Neuron (in vitro differentiated cells): ENCODE measurements at regions not wholly inside any gene's neighbourhood (a gene's known extent, or its start where the extent isn't known, plus 50 kb on each side); places are given as distances from the start of the nearest gene placed in this dataset.

Experiments
- H2AFZ ChIP-seq: one replicate; pipeline ENCODE4 v1.6.1; 2013; ENCODE audit warnings: low read depth, mild to moderate bottlenecking, inconsistent platforms, low read length, moderate library complexity
- H3K27me3 ChIP-seq: one replicate; pipeline ENCODE4 v1.6.1; 2013; ENCODE audit warnings: low read length; ENCODE audit not compliant: insufficient read depth
- H3K36me3 ChIP-seq: one replicate; pipeline ENCODE4 v1.6.1; 2013; ENCODE audit warnings: low read length; ENCODE audit not compliant: insufficient read depth
- H3K4me1 ChIP-seq: one replicate; pipeline ENCODE4 v1.6.1; 2013; ENCODE audit warnings: low read length; ENCODE audit not compliant: insufficient read depth
- H3K4me3 ChIP-seq: 2 replicates; pipeline ENCODE4 v1.5.1; 2013; ENCODE audit warnings: mild to moderate bottlenecking, low read length, moderate library complexity
- H3K9me3 ChIP-seq: one replicate; pipeline ENCODE4 v1.6.1; 2013; ENCODE audit warnings: low read length

DNA sequence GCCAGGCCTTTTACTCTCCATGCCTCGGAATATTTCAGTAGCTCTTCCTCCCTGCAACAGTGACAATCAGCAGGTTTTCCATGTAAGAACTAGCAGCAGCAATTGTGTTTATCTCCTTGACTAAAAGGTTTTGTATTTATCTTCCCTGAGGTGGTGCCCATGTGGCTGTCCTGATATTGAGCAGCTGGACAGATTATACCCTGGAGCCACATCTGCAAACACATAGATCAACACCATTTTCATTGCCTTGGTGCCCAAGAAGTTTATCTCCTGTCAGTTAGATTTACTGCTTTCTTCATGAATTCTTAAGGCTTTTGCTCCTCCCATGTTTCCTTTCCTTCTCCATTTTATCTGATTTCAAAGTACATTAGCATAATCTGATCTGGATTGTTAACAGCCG is 378.4 kb downstream of the SPATA31D1 start:
- no peak overlapping the region for H2AFZ ChIP-seq
- H3K4me1 ChIP-seq, result peaks cover 6% of the 10 kb centered on the region
- H3K27me3 ChIP-seq, result no peaks in the 10 kb centered on the region
- no peak overlapping the region for H3K4me3 ChIP-seq
- no peaks in the 10 kb centered on the region for H3K9me3 ChIP-seq
- no peaks in the 10 kb centered on the region for H3K36me3 ChIP-seq

DNA sequence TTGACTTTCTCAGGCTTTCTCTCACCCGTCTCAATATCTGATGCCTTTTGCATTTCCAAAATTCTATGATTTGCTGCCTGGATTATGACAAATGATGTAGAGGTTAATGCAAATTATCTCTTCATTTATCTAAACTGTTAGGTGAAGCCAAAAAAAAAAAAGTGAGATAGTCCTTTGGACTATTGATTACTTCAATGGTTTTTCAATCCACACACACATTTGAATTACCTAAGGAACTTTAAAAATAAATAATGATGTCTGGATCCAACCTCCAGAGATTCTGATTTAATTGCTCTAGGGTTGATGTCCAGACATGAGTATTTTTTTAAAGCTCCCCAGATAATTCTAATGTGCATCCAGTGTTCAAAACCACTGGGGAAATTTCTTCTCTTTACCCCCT is 379.4 kb downstream of the SPATA31D1 start:
- no peaks in the 10 kb centered on the region for H3K4me1 ChIP-seq
- no peak overlapping the region for H3K4me3 ChIP-seq
- no peaks in the 10 kb centered on the region for H3K36me3 ChIP-seq
- no peak overlapping the region for H2AFZ ChIP-seq
- H3K9me3 ChIP-seq, result no peaks in the 10 kb centered on the region
- H3K27me3 ChIP-seq, result no peaks in the 10 kb centered on the region

DNA sequence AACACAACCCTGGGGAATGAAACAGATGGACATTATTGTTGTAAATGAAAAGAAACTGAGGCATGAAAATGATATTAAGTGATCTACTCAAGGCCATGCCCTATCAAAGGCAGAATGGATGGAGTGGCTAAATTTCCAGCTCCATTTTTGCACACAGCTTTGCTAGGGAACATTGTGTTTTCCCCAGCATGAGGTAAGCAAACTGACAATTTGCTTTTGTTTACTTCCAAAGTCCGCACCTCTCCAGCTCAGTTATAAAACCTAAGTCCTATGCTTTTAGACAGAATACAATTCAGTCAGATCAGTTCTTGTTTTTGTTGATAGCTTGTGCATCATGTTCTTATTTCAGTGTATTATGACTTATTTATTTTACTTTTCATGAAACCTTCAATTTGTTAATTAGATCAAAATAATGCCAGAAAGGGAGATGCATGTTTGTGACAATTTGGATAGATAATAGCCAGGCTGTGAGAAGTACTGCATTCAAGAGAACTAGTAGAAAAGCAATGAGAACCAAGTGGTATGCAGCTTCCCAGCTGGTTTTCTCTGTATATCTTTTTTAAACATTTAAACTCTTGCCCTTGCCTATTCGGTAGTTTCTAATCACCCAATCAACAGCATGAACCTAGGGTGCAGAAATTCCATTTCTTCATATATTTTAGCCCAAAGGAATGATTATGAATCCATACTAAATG is 380.8 kb downstream of the SPATA31D1 start:
- H3K9me3 ChIP-seq, result no peaks in the 10 kb centered on the region
- H3K27me3 ChIP-seq, result no peaks in the 10 kb centered on the region

DNA sequence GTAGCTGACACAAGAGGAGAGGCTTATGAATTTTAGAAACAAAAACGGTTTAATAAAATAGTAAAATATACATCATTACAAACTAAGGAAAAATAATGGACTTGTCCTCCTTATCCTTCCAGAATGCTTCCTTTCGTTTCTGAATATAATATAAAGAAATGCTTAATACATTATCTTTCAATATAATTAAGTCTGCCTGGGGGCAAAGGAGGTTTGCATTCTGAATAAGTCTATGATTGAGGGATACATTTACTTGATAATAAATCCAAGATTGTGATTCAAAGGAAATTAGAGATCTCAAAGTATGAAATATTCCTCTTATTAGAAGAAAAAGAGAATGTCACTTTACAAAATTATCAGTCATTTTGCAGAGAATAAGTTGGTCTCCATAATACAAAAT is 386.5 kb downstream of the SPATA31D1 start:
- H3K36me3 ChIP-seq, result no peaks in the 10 kb centered on the region
- no peak overlapping the region for H3K4me3 ChIP-seq
- no peaks in the 10 kb centered on the region for H3K9me3 ChIP-seq
- no peaks in the 10 kb centered on the region for H3K4me1 ChIP-seq
- no peak overlapping the region for H2AFZ ChIP-seq
- no peaks in the 10 kb centered on the region for H3K27me3 ChIP-seq

More for the DNA sequence above, 380.8 kb downstream of the SPATA31D1 start:
- Histone ChIP-seq H3K36me3 (no peaks in the 10 kb centered on the region), H3K4me3 (no peak overlapping the region), H2AFZ (no peak overlapping the region), H3K4me1 (no peaks in the 10 kb centered on the region)

DNA sequence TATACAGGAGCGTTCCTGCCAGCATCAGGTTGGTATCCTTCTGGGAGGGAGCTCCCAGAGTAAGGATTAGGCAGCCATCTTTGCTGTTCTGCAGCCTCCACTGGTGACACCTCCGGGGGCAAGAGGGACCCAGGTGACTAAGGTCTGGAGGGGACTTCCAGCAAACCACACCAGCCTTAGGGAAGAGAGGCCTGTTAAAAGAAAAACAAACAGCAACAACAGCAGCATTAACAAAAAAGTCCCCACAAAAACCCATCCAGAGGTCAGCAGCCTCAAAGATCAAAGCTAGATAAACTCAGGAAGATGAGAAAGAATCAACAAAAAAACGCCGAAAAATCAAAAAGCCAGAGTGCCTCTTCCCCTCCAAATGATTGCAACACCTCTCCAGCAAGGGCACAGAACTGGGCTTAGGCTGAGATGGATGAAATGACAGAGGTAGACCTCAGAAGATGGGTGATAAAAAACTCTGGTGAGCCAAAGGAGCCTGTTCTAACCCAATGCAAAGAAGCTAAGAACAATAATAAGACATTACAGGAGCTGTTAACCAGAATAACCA is 388.2 kb downstream of the SPATA31D1 start:
- no peak overlapping the region for H3K4me3 ChIP-seq
- H3K9me3 ChIP-seq, result no peaks in the 10 kb centered on the region
- no peaks in the 10 kb centered on the region for H3K36me3 ChIP-seq
- no peaks in the 10 kb centered on the region for H3K27me3 ChIP-seq
- H2AFZ ChIP-seq, result no peak overlapping the region
- H3K4me1 ChIP-seq, result no peaks in the 10 kb centered on the region

DNA sequence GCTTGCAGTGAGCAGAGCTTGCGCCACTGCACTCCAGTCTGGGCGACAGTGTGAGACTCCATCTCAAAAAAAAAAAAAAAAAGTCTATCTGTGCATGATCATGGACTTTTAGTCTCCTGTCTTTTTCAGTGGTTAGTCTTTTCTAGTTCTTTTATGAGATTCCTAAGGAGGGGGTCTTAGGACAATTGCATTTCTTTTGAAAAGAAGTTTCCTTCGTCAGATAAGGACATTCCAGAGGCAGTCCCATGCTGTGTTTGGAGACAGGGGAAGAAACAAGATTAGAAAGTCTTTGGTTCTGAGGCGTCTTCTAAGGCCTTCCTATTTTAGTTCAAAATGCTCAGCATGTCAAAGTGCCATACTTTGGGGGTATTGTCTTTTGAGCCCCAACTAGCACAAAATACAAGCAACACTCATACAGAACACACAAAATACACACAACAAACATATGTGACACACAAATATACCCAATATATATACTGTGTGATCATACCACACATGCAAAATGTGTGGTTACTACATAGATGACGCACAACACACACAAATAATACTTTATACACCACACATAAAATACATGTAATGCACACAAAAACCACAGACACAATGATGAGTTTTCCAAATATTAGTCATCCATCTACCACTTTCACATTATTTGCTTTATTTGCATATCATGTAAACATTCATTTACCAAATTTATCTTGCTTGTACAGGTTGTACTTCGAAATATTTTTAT is 394.5 kb downstream of the SPATA31D1 start:
- Histone ChIP-seq H3K9me3 (no peaks in the 10 kb centered on the region), H3K27me3 (no peaks in the 10 kb centered on the region), H2AFZ (no peak overlapping the region), H3K36me3 (no peaks in the 10 kb centered on the region), H3K4me1 (peaks cover 2% of the 10 kb centered on the region), H3K4me3 (no peak overlapping the region)

DNA sequence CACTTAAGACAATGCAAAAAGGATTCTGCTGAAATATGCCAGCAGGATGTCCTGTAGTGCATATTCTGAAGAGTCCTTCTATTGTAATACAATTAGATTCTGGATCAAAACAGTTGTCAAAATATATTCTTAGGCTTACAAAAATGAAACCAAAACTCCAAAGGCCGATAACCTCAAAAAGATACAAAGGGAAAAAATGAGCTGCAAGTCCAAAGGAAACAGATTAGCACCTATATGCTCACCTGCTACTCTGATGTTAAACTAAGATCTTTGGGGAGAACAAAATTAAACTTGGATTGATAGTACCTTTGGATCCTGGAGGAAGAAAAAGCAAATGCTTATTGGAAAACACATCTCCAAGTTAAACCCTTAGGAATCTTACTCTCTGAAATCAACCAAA is 397.1 kb downstream of the SPATA31D1 start:
- Histone ChIP-seq H2AFZ (no peak overlapping the region), H3K9me3 (no peaks in the 10 kb centered on the region), H3K27me3 (no peaks in the 10 kb centered on the region), H3K36me3 (no peaks in the 10 kb centered on the region), H3K4me3 (no peak overlapping the region), H3K4me1 (peaks cover 2% of the 10 kb centered on the region)

DNA sequence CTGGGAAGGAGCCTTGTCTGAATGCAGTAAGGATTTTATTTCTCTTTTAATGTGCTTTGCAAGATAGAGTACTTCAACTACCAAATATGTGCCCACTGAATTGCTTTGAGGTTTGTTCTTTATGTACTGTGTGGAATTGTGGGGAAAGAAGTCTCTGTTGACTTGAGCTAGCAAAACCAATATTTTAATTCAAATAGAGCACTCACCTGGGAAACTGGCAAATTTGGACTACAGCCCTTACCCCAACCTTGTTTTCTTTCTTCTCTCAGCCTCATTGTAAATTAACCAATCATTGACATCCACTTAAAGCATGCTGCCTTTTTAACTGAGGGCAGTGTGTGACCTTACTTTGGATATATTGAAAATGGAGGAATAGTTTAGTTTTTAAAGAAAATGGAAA is 409.0 kb downstream of the SPATA31D1 start:
- H2AFZ ChIP-seq, result no peak overlapping the region

DNA sequence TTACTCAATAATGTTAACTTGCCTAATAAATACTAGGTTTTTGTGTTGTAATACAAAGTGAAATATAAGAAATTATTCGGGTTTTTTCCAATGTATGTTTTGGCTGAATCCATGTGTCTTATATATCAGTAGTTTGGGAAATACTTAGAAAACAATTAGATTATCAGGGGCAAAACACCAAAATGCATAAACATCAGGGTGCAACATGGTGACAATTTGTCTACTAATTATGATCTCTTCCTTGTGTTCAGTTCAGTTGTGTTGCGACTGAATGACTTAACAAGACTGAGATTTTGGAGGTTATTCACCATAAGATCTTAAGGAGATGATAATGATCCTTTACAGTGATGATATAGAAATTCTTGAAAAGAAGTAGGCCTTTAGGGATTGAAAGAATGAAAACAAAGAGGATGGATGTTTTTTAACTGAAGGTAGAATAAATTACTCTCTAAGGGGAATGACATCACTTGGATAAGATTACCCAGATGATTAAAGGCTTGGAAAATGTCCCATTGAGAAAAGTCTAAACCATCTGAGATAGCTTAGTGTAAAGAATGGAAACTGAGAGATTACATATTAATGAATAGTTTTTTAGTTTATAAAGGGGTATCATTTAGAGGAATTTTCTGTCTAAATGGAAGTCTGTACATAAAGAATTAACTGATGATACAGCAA is 415.8 kb downstream of the SPATA31D1 start:
- Histone ChIP-seq H3K9me3 (no peaks in the 10 kb centered on the region), H3K4me3 (no peak overlapping the region), H3K4me1 (no peaks in the 10 kb centered on the region), H3K36me3 (no peaks in the 10 kb centered on the region), H3K27me3 (no peaks in the 10 kb centered on the region), H2AFZ (no peak overlapping the region)

More for the DNA sequence above, 409.0 kb downstream of the SPATA31D1 start:
- no peaks in the 10 kb centered on the region for H3K36me3 ChIP-seq
- H3K9me3 ChIP-seq, result no peaks in the 10 kb centered on the region
- H3K27me3 ChIP-seq, result no peaks in the 10 kb centered on the region
- H3K4me3 ChIP-seq, result no peak overlapping the region
- H3K4me1 ChIP-seq, result no peaks in the 10 kb centered on the region

DNA sequence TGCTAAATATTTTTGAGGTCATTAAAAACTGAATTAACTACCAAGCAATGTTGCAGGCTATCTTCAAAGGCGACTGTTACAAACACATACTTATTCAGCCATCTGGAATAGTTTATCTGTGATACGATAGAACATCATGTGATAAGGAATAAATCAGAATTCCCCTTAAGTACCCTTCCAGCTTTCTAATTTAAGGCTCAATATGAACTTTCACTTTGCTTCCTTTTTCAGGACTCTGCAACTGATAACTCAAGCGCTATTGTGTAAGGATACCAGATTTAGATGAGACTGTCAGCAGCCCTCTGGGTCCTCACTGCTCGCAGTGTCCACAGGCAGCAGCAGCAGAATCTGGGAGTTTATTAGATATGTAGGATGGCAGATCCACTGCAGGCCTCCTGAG is 416.3 kb downstream of the SPATA31D1 start:
- Histone ChIP-seq H3K4me3 (no peak overlapping the region), H3K9me3 (no peaks in the 10 kb centered on the region), H2AFZ (no peak overlapping the region), H3K36me3 (no peaks in the 10 kb centered on the region), H3K27me3 (no peaks in the 10 kb centered on the region), H3K4me1 (no peaks in the 10 kb centered on the region)

DNA sequence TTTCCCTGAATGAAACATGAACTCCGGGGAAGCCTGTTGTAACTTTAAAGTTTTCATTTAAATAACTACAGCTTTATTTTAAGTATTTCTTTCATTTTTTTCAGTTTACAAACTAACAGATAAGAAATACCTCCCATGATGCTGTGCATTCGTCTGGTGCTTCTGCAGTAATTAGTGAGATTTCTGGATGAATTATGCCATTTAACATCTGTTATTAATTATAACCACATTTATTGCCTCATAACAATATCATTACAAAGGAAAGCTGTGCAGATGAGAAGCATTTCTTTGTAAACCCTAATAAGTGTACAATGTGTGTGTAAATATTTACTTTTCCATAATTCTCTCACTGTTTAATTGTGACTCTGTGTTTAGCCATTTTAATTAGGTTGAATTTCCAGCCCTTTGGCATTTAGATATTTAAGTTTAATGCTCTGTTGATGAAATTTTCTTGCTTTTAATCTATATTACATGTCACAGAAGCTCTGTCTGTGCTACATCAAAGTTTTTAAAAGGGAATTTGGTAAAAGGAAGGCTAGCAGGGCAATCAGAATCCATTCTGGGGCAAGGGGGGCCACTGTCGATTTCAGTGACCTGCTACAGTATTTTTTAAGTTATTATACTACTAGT is 418.0 kb downstream of the SPATA31D1 start:
- no peak overlapping the region for H3K4me3 ChIP-seq
- H2AFZ ChIP-seq, result no peak overlapping the region
- H3K9me3 ChIP-seq, result no peaks in the 10 kb centered on the region
- H3K36me3 ChIP-seq, result no peaks in the 10 kb centered on the region
- no peaks in the 10 kb centered on the region for H3K4me1 ChIP-seq
- no peaks in the 10 kb centered on the region for H3K27me3 ChIP-seq

DNA sequence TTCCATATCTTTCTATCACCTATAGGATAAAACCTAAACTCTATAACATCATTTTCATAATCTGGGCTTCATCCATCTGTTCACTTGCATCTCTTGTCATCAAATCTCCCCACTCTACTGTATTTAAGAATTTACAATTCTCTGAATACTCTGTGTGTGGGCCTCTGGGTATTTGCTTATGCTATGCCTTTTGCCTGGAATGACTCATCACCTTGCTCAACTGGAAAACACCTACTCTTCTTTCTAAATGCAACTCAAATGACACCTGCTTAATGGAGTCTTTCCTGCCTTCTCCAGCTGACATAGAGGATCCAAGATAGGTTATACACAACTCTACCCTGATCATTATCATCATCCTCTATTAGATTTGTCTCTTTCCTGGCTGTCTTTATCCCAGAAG is 421.7 kb downstream of the SPATA31D1 start:
- H3K9me3 ChIP-seq, result no peaks in the 10 kb centered on the region
- no peak overlapping the region for H2AFZ ChIP-seq
- H3K36me3 ChIP-seq, result no peaks in the 10 kb centered on the region
- H3K27me3 ChIP-seq, result no peaks in the 10 kb centered on the region
- H3K4me1 ChIP-seq, result no peaks in the 10 kb centered on the region
- H3K4me3 ChIP-seq, result no peak overlapping the region

DNA sequence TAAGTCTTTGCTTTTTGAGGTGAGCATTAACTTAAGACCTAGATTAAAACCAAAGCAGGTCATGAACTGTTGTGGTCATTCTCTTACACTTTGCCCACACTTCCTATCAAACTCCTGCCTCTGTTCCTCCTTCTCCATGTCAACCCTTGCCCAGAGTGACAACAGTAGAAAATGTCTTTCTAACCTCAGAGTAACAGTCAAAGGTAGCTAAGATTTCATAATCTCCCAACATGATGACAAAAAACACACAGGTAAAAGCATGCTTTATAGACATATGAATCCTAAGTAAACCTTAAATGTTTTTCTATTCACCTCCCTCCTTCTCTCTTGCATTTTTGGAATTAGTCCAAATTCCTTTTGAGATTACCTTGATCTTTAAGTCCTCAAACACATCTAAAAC is 422.3 kb downstream of the SPATA31D1 start:
- H3K27me3 ChIP-seq, result no peaks in the 10 kb centered on the region

More for the DNA sequence above, 422.3 kb downstream of the SPATA31D1 start:
- no peaks in the 10 kb centered on the region for H3K9me3 ChIP-seq
- no peaks in the 10 kb centered on the region for H3K4me1 ChIP-seq
- H3K36me3 ChIP-seq, result no peaks in the 10 kb centered on the region
- H2AFZ ChIP-seq, result no peak overlapping the region
- no peak overlapping the region for H3K4me3 ChIP-seq
